A673 (cell line): ENCODE measurements at regions not wholly inside any gene's neighbourhood (a gene's known extent, or its start where the extent isn't known, plus 50 kb on each side); places are given as distances from the start of the nearest gene placed in this dataset.

Experiments used
- BruUV-seq: library from RNA; stranded (reverse); fragments of 400-500 nt; replicated peaks from 2 replicates; lab custom pipeline; 2021; lab: Mats Ljungman, UMichigan
- CTCF ChIA-PET: fragments of 300-600 bp; sonication (Branson Sonifier 250); formaldehyde crosslinking; loops from one replicate; lab custom pipeline; 2022; ENCODE audit warnings: antibody characterized with exemption; lab: Charles Lee
- POLR2A ChIA-PET: fragments of 300-600 bp; sonication (Branson Sonifier 250); formaldehyde crosslinking; loops from one replicate; lab custom pipeline; 2022; ENCODE audit warnings: antibody characterized with exemption; ENCODE audit not compliant: low non-redundant PET; lab: Charles Lee
- DNase-seq: peaks from one replicate; pipeline ENCODE4 v3.0.0-alpha.2; 2015; ENCODE audit warnings: low spot score
- H3K27ac ChIP-seq: fragments of 200-600 bp; sonication (generic); 2 replicates; pipeline ENCODE4 v1.5.1; 2016; ENCODE audit warnings: mixed run types, low read depth, mild to moderate bottlenecking, mixed read lengths, antibody characterized with exemption, low read length; ENCODE audit not compliant: poor library complexity, severe bottlenecking
- H3K27me3 ChIP-seq: fragments of 200-600 bp; sonication (generic); replicated peaks from 2 replicates; pipeline ENCODE4 v1.6.1; 2017; ENCODE audit warnings: mixed run types, low read depth, mild to moderate bottlenecking, mixed read lengths, antibody characterized with exemption, low read length; ENCODE audit not compliant: insufficient read depth, poor library complexity
- H3K36me3 ChIP-seq: fragments of 200-600 bp; sonication (generic); 2 replicates; pipeline ENCODE4 v1.6.1; 2016; ENCODE audit warnings: mixed run types, mild to moderate bottlenecking, mixed read lengths, antibody characterized with exemption, low read length; ENCODE audit not compliant: insufficient read depth, poor library complexity, severe bottlenecking
- H3K4me1 ChIP-seq: fragments of 200-600 bp; sonication (generic); 2 replicates; pipeline ENCODE4 v1.6.1; 2017; ENCODE audit warnings: mixed run types, mild to moderate bottlenecking, mixed read lengths, antibody characterized with exemption, low read length; ENCODE audit not compliant: insufficient read depth, poor library complexity, severe bottlenecking
- H3K4me3 ChIP-seq: fragments of 200-600 bp; sonication (generic); 2 replicates; pipeline ENCODE4 v1.5.1; 2016; ENCODE audit warnings: low read depth, mixed run types, mild to moderate bottlenecking, mixed read lengths, low read length; ENCODE audit not compliant: poor library complexity, severe bottlenecking
- H3K9me3 ChIP-seq: fragments of 200-600 bp; sonication (generic); 2 replicates; pipeline ENCODE4 v1.6.1; 2016; ENCODE audit warnings: mixed run types, low read depth, mild to moderate bottlenecking, mixed read lengths, antibody characterized with exemption, low read length; ENCODE audit not compliant: poor library complexity, severe bottlenecking
- CTCF ChIP-seq: fragments of 300-800, 200-600 bp; sonication (generic); conservative IDR thresholded peaks from 2 replicates; pipeline ENCODE4 v1.5.1; 2017; ENCODE audit warnings: low read depth, mild to moderate bottlenecking, antibody characterized with exemption, low read length, moderate library complexity, mixed read lengths
- EZH2 ChIP-seq: fragments of 200-600 bp; sonication (generic); IDR thresholded peaks from 2 replicates; pipeline ENCODE4 v1.6.1; 2017; ENCODE audit warnings: borderline replicate concordance, low read depth, mild to moderate bottlenecking, mixed read lengths, antibody characterized with exemption, low read length; ENCODE audit not compliant: poor library complexity, severe bottlenecking
- intact Hi-C: fragments of 100-400 bp; cut with micrococcal nuclease; formaldehyde crosslinking; loops from one replicate; pipeline ENCODE4 v1.10.0; 2022; ENCODE audit not compliant: unreplicated experiment

- ChIA-PET CTCF (interaction anchor here (2.6 kb wide), 1 partner anchor 40 kb away, joined by 14 read pairs; no protein-coding TSS in a partner anchor), POLR2A (interaction anchor here (0.6 to 1.2 kb wide), 4 partner anchors 20 to 835 kb away, joined by 3 to 10 read pairs (median 4); no protein-coding TSS in a partner anchor)
- peaks cover 63% of the 10 kb centered on the region for H3K4me1 ChIP-seq
- H3K4me3 ChIP-seq = no peak overlapping the region
- no peak for TF ChIP-seq CTCF
- no peak for TF ChIP-seq EZH2
- no TSS peak for BruUV-seq
- H3K9me3 ChIP-seq = no peaks in the 10 kb centered on the region
- peak; percentile 94 for DNase-seq
- intact Hi-C loops = loop anchor here (1.0 to 2.0 kb wide), 3 partner anchors 21 to 53 kb away; no protein-coding TSS in a partner anchor
- H3K36me3 ChIP-seq = no peaks in the 10 kb centered on the region
- no peaks in the 10 kb centered on the region for H3K27me3 ChIP-seq
- H3K27ac ChIP-seq = peak overlapping the region; percentile 96
These were observed 62.3 kb upstream of the NKX2-2 start for GRCh38 chr20:21575981-21576740.

DNA sequence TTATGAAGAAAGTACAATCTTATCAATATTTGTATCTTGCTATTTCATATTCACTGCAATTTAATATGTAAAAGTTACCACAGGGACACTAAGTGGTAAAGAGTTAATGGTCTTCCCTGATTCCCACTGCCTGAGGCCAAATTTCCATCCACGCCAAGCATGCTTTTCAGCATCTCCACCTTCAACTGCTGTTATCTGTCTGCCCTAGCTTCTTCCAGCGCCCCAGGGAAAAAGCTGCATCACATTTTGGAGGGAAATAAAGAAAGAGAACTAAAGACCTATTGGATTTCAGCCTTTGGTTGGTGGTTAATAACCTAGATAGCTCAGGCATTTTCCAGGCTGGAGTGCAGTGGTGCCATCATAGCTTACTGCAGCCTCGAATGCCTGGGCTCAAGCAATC, 61.3 kb upstream of the NKX2-2 start:
- H3K4me1 ChIP-seq = peaks cover 68% of the 10 kb centered on the region
- H3K27ac ChIP-seq = peak overlapping the region; percentile 91
- POLR2A ChIA-PET = no interaction called here
- H3K9me3 ChIP-seq = no peaks in the 10 kb centered on the region
- TF ChIP-seq CTCF (no peak), EZH2 (no peak)
- H3K4me3 ChIP-seq = no peak overlapping the region
- BruUV-seq = no TSS peak
- CTCF ChIA-PET = interaction anchor here (0.9 to 2.6 kb wide), 2 partner anchors 41 to 52 kb away, joined by 3 to 14 read pairs; no protein-coding TSS in a partner anchor
- no peaks in the 10 kb centered on the region for H3K36me3 ChIP-seq
- no peaks in the 10 kb centered on the region for H3K27me3 ChIP-seq
- peak; percentile 48 for DNase-seq
- intact Hi-C loops = no loop called here

DNA sequence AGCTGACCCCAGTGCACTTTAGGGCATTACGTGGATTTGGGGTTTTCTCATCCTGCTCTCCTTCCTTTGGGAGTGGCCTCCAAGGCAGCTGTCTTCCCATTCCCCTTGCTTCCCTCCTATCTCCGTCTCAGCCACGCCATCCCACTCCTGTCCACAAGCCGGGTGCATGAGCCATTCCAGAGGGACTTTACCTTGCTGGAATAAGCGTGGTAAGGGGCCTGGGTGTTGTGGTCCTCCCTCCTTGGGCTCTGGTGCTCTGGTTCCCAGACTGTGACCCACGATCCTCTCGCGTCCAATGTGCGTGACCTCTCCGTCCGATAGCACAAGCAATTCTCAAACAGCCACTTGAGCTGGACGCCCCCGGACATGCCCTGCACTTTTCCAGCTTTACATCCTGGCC, 60.6 kb upstream of the NKX2-2 start:
- no peaks in the 10 kb centered on the region for H3K36me3 ChIP-seq
- ChIA-PET POLR2A (no interaction called here), CTCF (interaction anchor here (0.9 to 2.6 kb wide), 2 partner anchors 41 to 51 kb away, joined by 3 to 14 read pairs; no protein-coding TSS in a partner anchor)
- intact Hi-C loops = no loop called here
- no peak for DNase-seq
- H3K9me3 ChIP-seq = no peaks in the 10 kb centered on the region
- peak overlapping the region; percentile 91 for H3K27ac ChIP-seq
- H3K4me3 ChIP-seq = no peak overlapping the region
- TF ChIP-seq CTCF = no peak
- TF ChIP-seq EZH2 = no peak
- peaks cover 70% of the 10 kb centered on the region for H3K4me1 ChIP-seq
- BruUV-seq = no TSS peak
- no peaks in the 10 kb centered on the region for H3K27me3 ChIP-seq
